ENCODE measurements at regions not wholly inside any gene's neighbourhood (a gene's known extent, or its start where the extent isn't known, plus 50 kb on each side); places are given as distances from the start of the nearest gene placed in this dataset.

- no peaks in the 10 kb centered on the region for H3K79me2 ChIP-seq (ENCODE audit: control insufficient read depth, insufficient read depth, low read length, poor library complexity)
- H3K27ac ChIP-seq (ENCODE audit: low read depth, low read length) = no peak overlapping the region
- WGBS (ENCODE audit: extremely low coverage, insufficient coverage, insufficient read length) = no CpG with 5 or more reads among the region's 2 CpGs
- H3K14ac ChIP-seq (ENCODE audit: low read length) = no peak overlapping the region
- no peak overlapping the region for H3K4ac ChIP-seq (ENCODE audit: low read depth, low read length)
- no peak for DNase-seq
- no peak overlapping the region for H4K12ac ChIP-seq (ENCODE audit: low read depth, low read length)
- no peak overlapping the region for H2BK5ac ChIP-seq (ENCODE audit: low read depth, low read length, poor library complexity)
- H4K8ac ChIP-seq (ENCODE audit: low read depth, low read length) = no peak overlapping the region
- H3K4me3 ChIP-seq (ENCODE audit: low read depth, low read length) = no peak overlapping the region
- no peak overlapping the region for H2AFZ ChIP-seq (ENCODE audit: insufficient read depth, low read length, poor library complexity)
- H4K91ac ChIP-seq (ENCODE audit: low read depth, low read length) = no peak overlapping the region
- H3K27me3 ChIP-seq (ENCODE audit: insufficient read depth, low read length) = no peaks in the 10 kb centered on the region
- H3K23ac ChIP-seq (ENCODE audit: low read length) = no peak overlapping the region
- H3K18ac ChIP-seq (ENCODE audit: low read length) = no peak overlapping the region
- H3K4me2 ChIP-seq (ENCODE audit: low read length) = no peak overlapping the region
- no peaks in the 10 kb centered on the region for H3K9me3 ChIP-seq (ENCODE audit: insufficient read depth, low read depth, low read length)
- no peak overlapping the region for H3K9ac ChIP-seq (ENCODE audit: low read length)
- H3K36me3 ChIP-seq (ENCODE audit: control insufficient read depth in 1 of 2, insufficient read depth in 2 of 2, low read length in 2 of 2) = no peaks in the 10 kb centered on the region
- no peak overlapping the region for H2BK12ac ChIP-seq (ENCODE audit: low read length)
- H3K79me1 ChIP-seq (ENCODE audit: low read length) = no peaks in the 10 kb centered on the region
- H2BK120ac ChIP-seq (ENCODE audit: insufficient read depth, low read length, poor library complexity) = no peak overlapping the region
- no peak overlapping the region for H2AK5ac ChIP-seq (ENCODE audit: low read length)
- H3K4me1 ChIP-seq (ENCODE audit: control insufficient read depth in 1 of 2, insufficient read depth in 2 of 2, low read length in 2 of 2) = no peaks in the 10 kb centered on the region
These were observed 261.4 kb downstream of the TJP1 start for GRCh38 chr15:29560896-29561295.

DNA sequence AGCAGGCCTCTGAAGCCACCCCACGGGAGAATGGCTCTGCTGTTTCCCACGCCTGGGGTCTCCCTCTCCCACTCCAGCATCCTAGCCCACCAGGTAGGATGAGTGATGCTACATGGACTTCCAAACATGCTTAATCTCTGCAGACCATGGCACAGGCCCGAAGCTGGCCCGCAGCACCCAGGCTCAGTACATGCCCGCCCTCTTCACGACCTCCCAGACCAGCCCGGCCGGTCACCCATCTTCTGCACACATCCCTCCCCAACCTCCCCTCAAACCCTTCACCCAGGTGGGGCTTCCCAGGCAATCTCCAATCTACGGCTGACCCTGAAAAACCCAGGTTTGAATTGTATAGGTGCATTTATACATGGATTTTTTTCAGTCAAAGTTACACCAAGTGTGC, 264.0 kb downstream of the TJP1 start:
- H3K4me2 ChIP-seq (ENCODE audit: low read length) = no peak overlapping the region
- H3K4ac ChIP-seq (ENCODE audit: low read depth, low read length) = no peak overlapping the region
- no peak overlapping the region for H2BK120ac ChIP-seq (ENCODE audit: insufficient read depth, low read length, poor library complexity)
- no peak overlapping the region for H3K18ac ChIP-seq (ENCODE audit: low read length)
- H3K79me2 ChIP-seq (ENCODE audit: control insufficient read depth, insufficient read depth, low read length, poor library complexity) = no peaks in the 10 kb centered on the region
- H3K79me1 ChIP-seq (ENCODE audit: low read length) = no peaks in the 10 kb centered on the region
- H4K8ac ChIP-seq (ENCODE audit: low read depth, low read length) = no peak overlapping the region
- H2AK5ac ChIP-seq (ENCODE audit: low read length) = no peak overlapping the region
- H3K4me3 ChIP-seq (ENCODE audit: low read depth, low read length) = no peak overlapping the region
- no peak overlapping the region for H2BK12ac ChIP-seq (ENCODE audit: low read length)
- DNase-seq = no peak
- no peak overlapping the region for H4K12ac ChIP-seq (ENCODE audit: low read depth, low read length)
- H4K91ac ChIP-seq (ENCODE audit: low read depth, low read length) = no peak overlapping the region
- H3K9ac ChIP-seq (ENCODE audit: low read length) = no peak overlapping the region
- H3K23ac ChIP-seq (ENCODE audit: low read length) = no peak overlapping the region
- no peak overlapping the region for H2AFZ ChIP-seq (ENCODE audit: insufficient read depth, low read length, poor library complexity)
- H3K14ac ChIP-seq (ENCODE audit: low read length) = no peak overlapping the region
- no CpG with 5 or more reads among the region's 9 CpGs for WGBS (ENCODE audit: extremely low coverage, insufficient coverage, insufficient read length)
- no peak overlapping the region for H3K27ac ChIP-seq (ENCODE audit: low read depth, low read length)
- H2BK5ac ChIP-seq (ENCODE audit: low read depth, low read length, poor library complexity) = no peak overlapping the region
- H3K9me3 ChIP-seq (ENCODE audit: insufficient read depth, low read depth, low read length) = no peaks in the 10 kb centered on the region
- H3K36me3 ChIP-seq (ENCODE audit: control insufficient read depth in 1 of 2, insufficient read depth in 2 of 2, low read length in 2 of 2) = no peaks in the 10 kb centered on the region
- no peaks in the 10 kb centered on the region for H3K4me1 ChIP-seq (ENCODE audit: control insufficient read depth in 1 of 2, insufficient read depth in 2 of 2, low read length in 2 of 2)
- no peaks in the 10 kb centered on the region for H3K27me3 ChIP-seq (ENCODE audit: insufficient read depth, low read length)

DNA sequence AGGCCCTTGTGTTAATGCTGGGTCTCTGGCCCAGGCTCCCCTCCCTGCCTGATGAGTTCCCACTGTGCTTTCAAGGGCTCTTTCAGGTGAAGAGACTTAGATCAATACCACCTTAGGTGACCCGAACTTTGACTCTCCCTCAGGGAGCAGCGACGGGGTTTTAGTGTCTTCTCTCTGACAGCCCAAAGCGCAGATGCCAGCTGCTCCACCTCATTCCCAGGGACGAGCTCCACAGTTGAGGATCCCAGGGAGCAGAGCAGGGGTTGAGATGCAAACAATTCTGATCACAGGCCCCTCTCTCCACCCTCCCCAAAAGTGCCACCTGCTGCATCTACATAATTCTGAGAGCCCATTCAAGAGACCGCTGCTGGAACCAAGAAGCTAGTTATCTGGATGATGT, 265.1 kb downstream of the TJP1 start:
- H3K9ac ChIP-seq (ENCODE audit: low read length) = no peak overlapping the region
- no peak for DNase-seq

GRCh38 chr15:29556380-29556779, 265.9 kb downstream of the TJP1 start:
- Histone ChIP-seq H3K36me3 (ENCODE audit: control insufficient read depth in 1 of 2, insufficient read depth in 2 of 2, low read length in 2 of 2) (no peaks in the 10 kb centered on the region), H3K79me1 (ENCODE audit: low read length) (no peaks in the 10 kb centered on the region), H4K12ac (ENCODE audit: low read depth, low read length) (no peak overlapping the region), H3K4me2 (ENCODE audit: low read length) (no peak overlapping the region), H3K18ac (ENCODE audit: low read length) (no peak overlapping the region), H3K27ac (ENCODE audit: low read depth, low read length) (no peak overlapping the region), H2BK120ac (ENCODE audit: insufficient read depth, low read length, poor library complexity) (no peak overlapping the region), H3K79me2 (ENCODE audit: control insufficient read depth, insufficient read depth, low read length, poor library complexity) (no peaks in the 10 kb centered on the region), H3K4me3 (ENCODE audit: low read depth, low read length) (no peak overlapping the region), H3K4me1 (ENCODE audit: control insufficient read depth in 1 of 2, insufficient read depth in 2 of 2, low read length in 2 of 2) (no peaks in the 10 kb centered on the region), H3K9ac (ENCODE audit: low read length) (no peak overlapping the region), H4K91ac (ENCODE audit: low read depth, low read length) (no peak overlapping the region), H2BK5ac (ENCODE audit: low read depth, low read length, poor library complexity) (no peak overlapping the region), H3K4ac (ENCODE audit: low read depth, low read length) (no peak overlapping the region), H2AK5ac (ENCODE audit: low read length) (no peak overlapping the region), H2BK12ac (ENCODE audit: low read length) (no peak overlapping the region), H3K14ac (ENCODE audit: low read length) (no peak overlapping the region), H2AFZ (ENCODE audit: insufficient read depth, low read length, poor library complexity) (no peak overlapping the region), H3K9me3 (ENCODE audit: insufficient read depth, low read depth, low read length) (no peaks in the 10 kb centered on the region), H3K23ac (ENCODE audit: low read length) (no peak overlapping the region), H4K8ac (ENCODE audit: low read depth, low read length) (no peak overlapping the region), H3K27me3 (ENCODE audit: insufficient read depth, low read length) (no peaks in the 10 kb centered on the region)
- no peak for DNase-seq
- no CpG with 5 or more reads among the region's 4 CpGs for WGBS (ENCODE audit: extremely low coverage, insufficient coverage, insufficient read length)

More for the DNA sequence above, 265.1 kb downstream of the TJP1 start:
- Histone ChIP-seq H2BK120ac (ENCODE audit: insufficient read depth, low read length, poor library complexity) (no peak overlapping the region), H3K18ac (ENCODE audit: low read length) (no peak overlapping the region), H2BK5ac (ENCODE audit: low read depth, low read length, poor library complexity) (no peak overlapping the region), H2AFZ (ENCODE audit: insufficient read depth, low read length, poor library complexity) (no peak overlapping the region), H4K12ac (ENCODE audit: low read depth, low read length) (no peak overlapping the region), H2AK5ac (ENCODE audit: low read length) (no peak overlapping the region), H3K23ac (ENCODE audit: low read length) (no peak overlapping the region), H3K36me3 (ENCODE audit: control insufficient read depth in 1 of 2, insufficient read depth in 2 of 2, low read length in 2 of 2) (no peaks in the 10 kb centered on the region), H3K4ac (ENCODE audit: low read depth, low read length) (no peak overlapping the region), H3K4me3 (ENCODE audit: low read depth, low read length) (no peak overlapping the region), H3K4me2 (ENCODE audit: low read length) (no peak overlapping the region), H3K27me3 (ENCODE audit: insufficient read depth, low read length) (no peaks in the 10 kb centered on the region), H3K9me3 (ENCODE audit: insufficient read depth, low read depth, low read length) (no peaks in the 10 kb centered on the region), H3K79me2 (ENCODE audit: control insufficient read depth, insufficient read depth, low read length, poor library complexity) (no peaks in the 10 kb centered on the region), H2BK12ac (ENCODE audit: low read length) (no peak overlapping the region), H3K4me1 (ENCODE audit: control insufficient read depth in 1 of 2, insufficient read depth in 2 of 2, low read length in 2 of 2) (no peaks in the 10 kb centered on the region), H3K14ac (ENCODE audit: low read length) (no peak overlapping the region), H4K91ac (ENCODE audit: low read depth, low read length) (no peak overlapping the region), H3K27ac (ENCODE audit: low read depth, low read length) (no peak overlapping the region), H4K8ac (ENCODE audit: low read depth, low read length) (no peak overlapping the region), H3K79me1 (ENCODE audit: low read length) (no peaks in the 10 kb centered on the region)
- WGBS (ENCODE audit: extremely low coverage, insufficient coverage, insufficient read length) = no CpG with 5 or more reads among the region's 6 CpGs
